ENCODE measurements at regions not wholly inside any gene's neighbourhood (a gene's known extent, or its start where the extent isn't known, plus 50 kb on each side); places are given as distances from the start of the nearest gene placed in this dataset.

GRCh38 chr3:34106879-34107278, 308.4 kb downstream of the PDCD6IP start:
- peak; percentile 65 for TF ChIP-seq CTCF (IDR thresholded peaks at IDR 0.05)
- no peak for TF ChIP-seq EZH2 (IDR thresholded peaks at IDR 0.05; ENCODE audit: borderline replicate concordance, insufficient read depth, low read depth, low read length, poor library complexity, severe bottlenecking)
